B cell (primary cell): ENCODE measurements at regions not wholly inside any gene's neighbourhood (a gene's known extent, or its start where the extent isn't known, plus 50 kb on each side); places are given as distances from the start of the nearest gene placed in this dataset.

Experiments used
- ATAC-seq: fragments of 200-7000 bp; cut with Tn5 transposase; one replicate; pipeline ENCODE4 v1.10.0; 2021; ENCODE audit warnings: low read depth, mild to moderate bottlenecking, moderate number of reproducible peaks, moderate library complexity
- CTCF ChIA-PET: fragments of 350-600 bp; sonication (Branson Sonifier 250); formaldehyde crosslinking; loops from one replicate; lab custom pipeline; 2021; ENCODE audit warnings: antibody characterized with exemption, inconsistent platforms; lab: Charles Lee
- POLR2A ChIA-PET: fragments of 350-600 bp; sonication (Branson Sonifier 250); formaldehyde crosslinking; loops from one replicate; lab custom pipeline; 2021; ENCODE audit warnings: antibody characterized with exemption; lab: Charles Lee
- DNase-seq: peaks from one replicate; pipeline ENCODE4 v3.0.0; 2013
- H2AFZ ChIP-seq: 2 replicates; pipeline ENCODE4 v1.6.1; 2012; ENCODE audit warnings: mild to moderate bottlenecking, low read depth, low read length; ENCODE audit not compliant: insufficient read depth, poor library complexity, severe bottlenecking
- H3K27ac ChIP-seq, 2 donors: 1 replicate in 1 of 2; 2 replicates in 1 of 2; pipeline ENCODE4 v1.5.1; 2012 to 2013; ENCODE audit warnings: low read length in 2 of 2, mild to moderate bottlenecking in 2 of 2, moderate library complexity in 1 of 2
- H3K27me3 ChIP-seq, 4 experiments: fragments of 200-600 bp in 1 of 4; sonication (generic) in 1 of 4; replicated peaks in 1 of 4; 1 replicate in 2 of 4; 2 replicates in 2 of 4; pipeline versions ENCODE4 v1.6.1 to v1.7.0; 2013 to 2016; ENCODE audit warnings: low read length in 3 of 4, mild to moderate bottlenecking in 2 of 4, mixed read lengths in 1 of 4, moderate library complexity in 1 of 4; ENCODE audit not compliant: insufficient read depth in 4 of 4, control insufficient read depth in 3 of 4; ENCODE audit errors: control extremely low read depth in 1 of 4
- H3K36me3 ChIP-seq, 2 experiments: replicated peaks in 1 of 2; 1 replicate in 1 of 2; 2 replicates in 1 of 2; pipeline versions ENCODE4 v1.6.1 to v1.7.1; 2013; ENCODE audit warnings: low read length in 1 of 2; ENCODE audit not compliant: insufficient read depth in 2 of 2, control insufficient read depth in 1 of 2; ENCODE audit errors: control extremely low read depth in 1 of 2, extremely low read depth in 1 of 2
- H3K4me1 ChIP-seq, 2 donors: fragments of 200-600 bp in 1 of 2; sonication (generic) in 1 of 2; 1 replicate in 1 of 2; 2 replicates in 1 of 2; pipeline versions ENCODE4 v1.5.1 to v1.6.1; 2013 to 2017; ENCODE audit warnings: low read length in 2 of 2; ENCODE audit not compliant: control insufficient read depth in 2 of 2, insufficient read depth in 2 of 2
- H3K4me2 ChIP-seq: replicated peaks from 2 replicates; pipeline ENCODE3; 2012; ENCODE audit warnings: mild to moderate bottlenecking, low read depth, low read length; ENCODE audit not compliant: poor library complexity, severe bottlenecking
- H3K4me3 ChIP-seq, 5 experiments: fragments of 200-600 bp in 1 of 5; sonication (generic) in 1 of 5; 1 replicate in 3 of 5; 2 replicates in 2 of 5; pipeline versions ENCODE4 v1.5.1 to v1.7.0; 2011 to 2016; ENCODE audit warnings: low read length in 4 of 5, mild to moderate bottlenecking in 4 of 5, low read depth in 2 of 5, control low read depth in 1 of 5, moderate library complexity in 1 of 5; ENCODE audit not compliant: insufficient read depth in 1 of 5; ENCODE audit errors: control extremely low read depth in 1 of 5, extremely low read depth in 1 of 5
- H3K79me2 ChIP-seq: fragments of 200-600 bp; sonication (generic); one replicate; pipeline ENCODE4 v1.6.0; 2016; ENCODE audit warnings: low read length; ENCODE audit not compliant: control insufficient read depth, insufficient read depth
- H3K9ac ChIP-seq: fragments of 200-600 bp; sonication (generic); 2 replicates; pipeline ENCODE4 v1.6.1; 2017; ENCODE audit warnings: mild to moderate bottlenecking, low read length, moderate library complexity
- H3K9me3 ChIP-seq, 3 donors: one replicate each; pipeline versions ENCODE4 v1.6.1 to v1.7.1; 2013; ENCODE audit warnings: low read length in 2 of 3; ENCODE audit not compliant: control insufficient read depth in 2 of 3, insufficient read depth in 1 of 3; ENCODE audit errors: control extremely low read depth in 1 of 3
- H4K20me1 ChIP-seq: 2 replicates; pipeline ENCODE4 v1.6.0; 2012; ENCODE audit warnings: mild to moderate bottlenecking, low read length; ENCODE audit not compliant: insufficient read depth, control insufficient read depth, poor library complexity, severe bottlenecking
- H3K27ac Mint-ChIP-seq: one replicate; pipeline ENCODE4 v1.8.0; 2021; ENCODE audit warnings: mixed read lengths
- H3K27me3 Mint-ChIP-seq: one replicate; pipeline ENCODE4 v1.8.0; 2021; ENCODE audit warnings: mixed read lengths
- H3K4me1 Mint-ChIP-seq: one replicate; pipeline ENCODE4 v1.8.0; 2021; ENCODE audit warnings: mixed read lengths
- H3K4me3 Mint-ChIP-seq: one replicate; pipeline ENCODE4 v1.8.0; 2021; ENCODE audit warnings: mixed read lengths
- H3K9me3 Mint-ChIP-seq: one replicate; pipeline ENCODE4 v1.8.0; 2022; ENCODE audit warnings: mixed read lengths; ENCODE audit not compliant: insufficient read depth
- CTCF ChIP-seq: fragments of 200-600 bp; IDR thresholded peaks from one replicate; pipeline ENCODE4 v1.8.0; 2022; ENCODE audit warnings: antibody characterized with exemption, mild to moderate bottlenecking
- EZH2 ChIP-seq: IDR thresholded peaks from 2 replicates; pipeline ENCODE4 v1.6.1; 2012; ENCODE audit warnings: borderline replicate concordance, low read depth, mild to moderate bottlenecking, moderate library complexity, low read length; ENCODE audit not compliant: insufficient read depth, poor library complexity, severe bottlenecking
- WGBS: methylation state at CpG from one replicate; pipeline ENCODE4 v1.1.5; 2013; ENCODE audit warnings: missing lambda C conversion rate; ENCODE audit not compliant: insufficient coverage; 5-methylcytosine and 5-hydroxymethylcytosine counted together
- intact Hi-C: fragments of 100-400 bp; cut with micrococcal nuclease; formaldehyde crosslinking; loops from one replicate; pipeline ENCODE4 v1.10.0; 2022

GRCh38 chr10:31595992-31596391 lies 277.0 kb downstream of the ZEB1 start:
- DNase-seq (no peak), ATAC-seq (no peak)
- peaks cover 0 to 8% (median under 1%) of the 10 kb centered on the region in 4 experiments for H3K27me3 ChIP-seq
- no peak overlapping the region for H3K4me3 Mint-ChIP-seq
- no peak overlapping the region for H3K9ac ChIP-seq
- H3K4me2 ChIP-seq, result no peak overlapping the region
- H3K9me3 Mint-ChIP-seq, result peaks cover 7% of the 10 kb centered on the region
- no peaks in the 10 kb centered on the region for H4K20me1 ChIP-seq
- POLR2A ChIA-PET, result no interaction called here
- TF ChIP-seq EZH2 (no peak), CTCF (no peak)
- no peak overlapping the region for H2AFZ ChIP-seq
- CTCF ChIA-PET, result no interaction called here
- intact Hi-C loops, result no loop called here
- H3K27ac Mint-ChIP-seq, result no peak overlapping the region
- H3K9me3 ChIP-seq, result peaks cover 0 to 14% (median 0%) of the 10 kb centered on the region in 3 donors
- H3K79me2 ChIP-seq, result no peaks in the 10 kb centered on the region
- H3K36me3 ChIP-seq, result no peaks in the 10 kb centered on the region
- H3K27ac ChIP-seq, result no peak overlapping the region
- H3K4me1 Mint-ChIP-seq, result no peaks in the 10 kb centered on the region
- no peak overlapping the region for H3K4me3 ChIP-seq
- no peaks in the 10 kb centered on the region for H3K4me1 ChIP-seq
- 41% methylated on average over 3 of the region's 3 CpGs for WGBS
- peaks cover 19% of the 10 kb centered on the region for H3K27me3 Mint-ChIP-seq

GRCh38 chr10:31594347-31594873 lies 275.4 kb downstream of the ZEB1 start:
- H3K4me1 Mint-ChIP-seq, result no peaks in the 10 kb centered on the region
- no peak overlapping the region for H3K4me3 ChIP-seq
- CTCF ChIA-PET, result no interaction called here
- intact Hi-C loops, result no loop called here
- POLR2A ChIA-PET, result no interaction called here
- H3K27ac ChIP-seq, result no peak overlapping the region
- peaks cover 32% of the 10 kb centered on the region for H3K27me3 Mint-ChIP-seq
- H3K9me3 ChIP-seq, result peaks cover 0 to 14% (median under 1%) of the 10 kb centered on the region in 3 donors
- no peaks in the 10 kb centered on the region for H3K4me1 ChIP-seq
- ATAC-seq, result no peak
- DNase-seq, result no peak
- no peak overlapping the region for H3K27ac Mint-ChIP-seq
- H3K4me3 Mint-ChIP-seq, result no peak overlapping the region
- H3K9me3 Mint-ChIP-seq, result peaks cover 7% of the 10 kb centered on the region
- H3K27me3 ChIP-seq, result peaks cover 0 to 8% (median under 1%) of the 10 kb centered on the region in 4 experiments
- H3K9ac ChIP-seq, result no peak overlapping the region
- H2AFZ ChIP-seq, result no peak overlapping the region
- TF ChIP-seq CTCF, result no peak
- no peak for TF ChIP-seq EZH2
- WGBS, result 100% methylated on average over 1 of the region's 1 CpG
- no peak overlapping the region for H3K4me2 ChIP-seq
- H3K36me3 ChIP-seq, result no peaks in the 10 kb centered on the region
- H4K20me1 ChIP-seq, result no peaks in the 10 kb centered on the region
- H3K79me2 ChIP-seq, result no peaks in the 10 kb centered on the region
